GM11168 (cell line): ENCODE measurements at regions not wholly inside any gene's neighbourhood (a gene's known extent, or its start where the extent isn't known, plus 50 kb on each side); places are given as distances from the start of the nearest gene placed in this dataset.
"Not testable (repeated sequence)": the region's sequence is repeated elsewhere in the genome, so short reads cannot be mapped to it uniquely, and the experiment has no call there.

ENCODE experiments used
- in situ Hi-C: fragments of 300-500 bp; cut with MboI; formaldehyde crosslinking; loops from one replicate; pipeline ENCODE4 v1.12.0; 2022; ENCODE audit warnings: low sequenced_read_pairs; ENCODE audit not compliant: unreplicated experiment

DNA sequence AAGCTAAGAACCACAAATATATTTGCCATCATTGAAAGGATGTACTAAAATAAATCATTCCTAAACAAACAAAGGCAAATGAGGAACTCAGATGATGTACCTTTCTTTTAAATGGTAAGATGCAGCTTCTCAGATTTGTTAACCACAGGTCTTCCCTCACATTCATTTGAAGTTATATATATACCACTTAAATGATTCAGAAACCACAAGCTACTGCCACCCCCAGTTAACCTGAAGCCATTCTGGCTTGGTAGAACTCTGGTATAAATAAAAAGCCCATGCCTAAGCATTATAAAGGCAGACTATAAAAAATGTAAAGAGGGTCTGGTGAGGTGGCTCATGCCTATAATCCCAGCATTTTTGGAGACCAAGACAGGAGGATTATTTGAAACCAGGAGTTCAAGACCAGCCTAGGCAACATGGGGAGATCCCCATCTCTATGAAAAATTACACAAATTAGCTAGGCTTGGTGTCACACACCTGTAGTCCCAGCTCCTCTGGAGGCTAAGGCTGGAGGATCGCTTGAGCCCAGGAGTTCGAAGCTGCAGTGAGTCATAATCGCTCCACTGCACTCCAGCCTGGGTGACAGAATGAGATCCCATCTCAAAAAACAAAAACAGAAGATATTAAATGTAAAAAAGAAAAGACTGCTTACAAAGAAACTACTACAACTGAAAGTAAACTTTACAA is 1185.3 kb downstream of the JRKL start:
- in situ Hi-C loops, result no loop called here

DNA sequence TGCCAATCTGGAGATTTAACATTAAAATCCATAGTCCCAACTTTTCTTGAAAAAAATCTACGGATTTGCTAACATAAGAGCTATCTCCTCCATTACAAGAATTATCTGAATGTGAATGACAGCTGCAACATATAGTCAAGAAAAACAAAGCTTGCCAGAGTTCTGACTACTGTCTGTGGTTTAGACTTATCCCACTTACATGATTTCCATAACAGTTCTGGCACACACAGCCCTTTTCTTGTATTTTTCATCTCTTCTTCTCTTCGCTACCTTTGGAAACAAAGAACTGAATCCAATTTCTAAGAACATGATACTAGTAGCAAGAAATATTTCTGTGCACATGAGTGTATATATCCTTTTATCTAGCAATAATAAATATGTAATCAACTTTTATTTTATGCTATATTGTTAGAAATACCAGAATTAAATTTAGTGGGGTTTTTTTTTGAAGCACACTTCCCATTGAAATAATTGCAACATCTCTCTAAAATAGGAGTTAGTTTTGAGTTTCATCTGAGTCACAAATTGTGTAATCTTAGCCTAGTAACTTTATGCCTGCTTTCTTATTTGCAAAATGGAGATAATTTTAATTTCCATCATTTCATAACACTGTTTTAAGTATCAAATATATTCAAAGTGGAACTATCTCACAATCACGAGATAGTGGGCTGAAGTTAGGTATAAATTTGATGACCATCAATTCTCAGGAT is 1217.6 kb downstream of the JRKL start:
- in situ Hi-C loops, result no loop called here

- in situ Hi-C loops, result no loop called here
These were observed 1220.2 kb downstream of the JRKL start for GRCh38 chr11:97610000-97610399.

- in situ Hi-C loops, result no loop called here
These were observed 1221.0 kb downstream of the JRKL start for GRCh38 chr11:97610854-97611253.

GRCh38 chr11:97611345-97611744 is 1221.5 kb downstream of the JRKL start:
- in situ Hi-C loops, result no loop called here

DNA sequence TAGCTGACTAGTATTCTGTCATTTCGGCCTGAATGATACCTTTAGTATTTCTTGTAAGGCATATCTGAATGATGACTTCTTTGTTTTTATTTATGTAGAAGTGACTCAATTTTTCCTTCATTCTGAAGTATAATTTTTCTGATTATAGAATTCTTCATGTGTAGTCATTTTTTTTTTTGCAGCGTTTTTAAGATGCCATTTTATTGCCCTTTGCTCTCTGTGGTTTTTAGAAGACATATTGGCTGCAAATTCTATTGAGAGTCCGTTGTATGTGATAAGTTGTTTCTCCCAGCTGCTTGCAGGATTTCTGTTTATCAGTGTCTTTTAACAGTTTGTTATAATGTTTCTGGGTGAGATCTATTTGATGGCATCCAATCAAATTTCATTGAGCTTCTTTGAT is 1224.8 kb downstream of the JRKL start:
- in situ Hi-C loops, result no loop called here

DNA sequence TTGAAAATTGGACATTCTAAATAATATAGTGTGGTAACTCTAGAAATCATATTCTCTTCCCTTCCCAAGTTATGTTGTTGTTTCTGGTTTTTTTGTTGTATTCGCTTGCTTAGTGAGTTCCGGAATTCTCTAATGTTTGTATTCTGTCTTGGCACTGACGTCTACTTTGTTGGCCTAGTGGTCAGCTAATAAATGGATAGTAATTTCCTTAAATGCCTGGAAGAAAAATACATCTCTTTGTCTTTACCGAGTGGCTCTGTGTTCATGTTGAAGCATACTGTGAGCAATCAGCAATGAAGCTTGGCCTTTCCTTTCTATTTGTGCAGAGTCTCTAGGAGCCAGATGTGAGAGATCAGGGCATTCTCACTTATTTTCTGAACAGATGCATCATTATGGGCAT is 1225.7 kb downstream of the JRKL start:
- in situ Hi-C loops, result no loop called here

DNA sequence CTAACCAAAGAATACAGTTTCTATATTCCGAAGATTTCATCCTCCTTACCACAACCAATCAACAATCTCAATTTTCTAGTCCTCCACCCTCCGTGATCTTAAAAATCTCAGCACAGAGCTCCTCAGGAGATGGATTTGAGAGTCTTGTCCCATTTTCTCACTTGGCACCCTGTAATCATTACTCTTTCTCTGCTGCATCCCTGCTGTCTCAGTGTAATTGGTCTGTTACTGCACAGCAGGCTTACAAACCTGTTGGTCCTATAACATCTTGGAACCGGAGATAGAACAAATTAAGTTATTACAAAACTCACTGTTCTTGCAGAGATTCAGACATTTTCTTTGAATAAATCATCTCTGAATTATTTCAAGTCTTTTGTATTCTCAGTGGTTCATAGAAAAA is 1227.2 kb downstream of the JRKL start:
- in situ Hi-C loops, result no loop called here

- in situ Hi-C loops, result no loop called here
These were observed 1230.2 kb downstream of the JRKL start for GRCh38 chr11:97620007-97620406.

DNA sequence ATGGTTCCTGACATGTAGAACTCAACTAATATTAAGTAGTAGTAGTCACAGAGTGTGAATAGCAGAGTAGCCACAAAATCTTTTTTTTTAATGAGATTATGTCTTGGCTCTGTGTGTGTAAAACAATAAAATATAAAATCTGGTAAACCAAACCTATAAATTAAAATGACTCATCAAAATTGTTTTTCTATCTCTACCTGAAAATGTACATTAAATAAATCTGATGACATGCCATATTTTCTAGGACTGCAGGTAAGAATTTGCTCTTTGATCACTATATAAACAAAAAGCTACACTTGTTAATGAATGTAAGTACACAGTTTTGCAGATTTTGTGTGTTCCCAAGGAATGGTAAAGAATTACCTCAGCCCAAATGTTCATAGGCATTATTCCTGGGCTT is 1231.5 kb downstream of the JRKL start:
- in situ Hi-C loops, result no loop called here

DNA sequence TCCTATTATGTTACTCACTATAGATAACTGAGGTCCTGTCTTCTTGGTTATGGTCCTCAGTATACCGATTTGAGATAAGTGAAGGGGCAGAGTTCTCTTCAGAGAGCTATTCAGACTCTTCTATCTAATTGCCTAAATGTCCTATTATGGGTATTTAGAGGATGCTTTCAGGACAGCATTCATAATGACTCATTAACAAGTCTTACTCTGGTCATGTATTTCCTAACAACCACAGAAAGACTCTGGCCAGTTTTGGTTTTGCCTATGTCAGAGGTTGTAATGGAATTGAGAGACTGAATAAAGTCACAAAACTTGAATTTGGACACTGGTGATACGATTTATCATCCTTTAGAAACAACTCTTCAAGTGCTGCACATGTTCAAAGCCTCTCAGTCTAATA is 1233.0 kb downstream of the JRKL start:
- in situ Hi-C loops, result no loop called here

DNA sequence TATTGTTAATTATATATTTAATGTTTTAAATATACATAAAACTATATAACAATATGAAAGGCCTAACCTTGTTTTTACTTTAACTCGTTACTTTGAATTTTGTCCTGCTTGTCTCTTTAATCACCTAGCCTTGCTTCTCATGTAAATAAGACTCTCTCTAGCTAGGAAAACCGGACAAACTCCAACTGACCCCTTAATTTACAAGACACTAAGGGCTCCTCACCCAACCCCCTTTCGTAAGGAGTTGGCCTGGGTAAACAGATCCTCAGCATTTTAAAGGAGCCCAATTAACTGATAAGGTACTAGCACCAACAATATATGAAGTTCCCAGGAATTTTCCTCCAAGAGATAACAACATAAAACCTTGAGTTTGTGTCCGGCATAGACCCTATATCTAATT is 1246.9 kb downstream of the JRKL start:
- in situ Hi-C loops, result not testable (repeated sequence)

- in situ Hi-C loops, result no loop called here
These were observed 1247.9 kb downstream of the JRKL start for GRCh38 chr11:97637701-97638100.

- in situ Hi-C loops, result no loop called here
These were observed 1248.9 kb downstream of the JRKL start for GRCh38 chr11:97638641-97639224.

GRCh38 chr11:97641988-97642387 is 1252.2 kb downstream of the JRKL start:
- in situ Hi-C loops, result no loop called here

DNA sequence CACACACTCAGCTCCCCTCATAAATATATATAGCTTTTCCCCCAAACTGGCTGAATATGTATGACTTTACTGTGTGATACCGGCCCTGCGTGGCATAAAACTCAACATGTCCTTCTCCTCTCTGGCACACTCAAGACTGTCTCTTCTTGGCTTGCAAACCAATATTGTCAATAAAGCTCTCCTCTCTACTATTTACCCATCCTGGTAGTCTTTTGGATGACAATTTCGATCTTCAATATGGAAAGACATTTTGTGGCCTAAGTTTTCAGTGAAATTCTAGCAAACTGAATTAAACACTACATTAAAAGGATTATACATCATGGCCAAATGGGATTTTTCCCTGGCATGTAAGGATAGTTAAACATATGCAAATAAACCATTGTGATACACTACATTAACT is 1255.9 kb downstream of the JRKL start:
- in situ Hi-C loops, result no loop called here

DNA sequence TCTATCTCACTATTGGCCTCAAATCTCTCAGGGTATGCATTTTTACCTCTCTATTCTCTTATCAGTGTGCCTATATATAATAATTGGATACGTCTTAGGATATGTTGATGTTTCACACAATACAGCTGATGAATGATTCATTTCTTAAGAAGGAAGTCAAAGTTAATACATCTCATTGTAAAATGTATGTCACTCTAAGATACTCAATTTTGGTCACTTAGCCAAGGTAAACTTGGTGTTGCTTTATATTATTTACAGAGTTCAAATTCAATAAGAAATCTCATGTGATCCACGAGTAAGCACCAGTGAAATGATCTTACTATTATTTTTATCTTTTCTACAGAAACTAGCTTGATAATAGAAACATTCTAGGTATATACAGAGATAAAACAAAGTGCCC is 1266.5 kb downstream of the JRKL start:
- in situ Hi-C loops, result no loop called here

- in situ Hi-C loops, result no loop called here
These were observed 1268.0 kb downstream of the JRKL start for GRCh38 chr11:97657852-97658251.

DNA sequence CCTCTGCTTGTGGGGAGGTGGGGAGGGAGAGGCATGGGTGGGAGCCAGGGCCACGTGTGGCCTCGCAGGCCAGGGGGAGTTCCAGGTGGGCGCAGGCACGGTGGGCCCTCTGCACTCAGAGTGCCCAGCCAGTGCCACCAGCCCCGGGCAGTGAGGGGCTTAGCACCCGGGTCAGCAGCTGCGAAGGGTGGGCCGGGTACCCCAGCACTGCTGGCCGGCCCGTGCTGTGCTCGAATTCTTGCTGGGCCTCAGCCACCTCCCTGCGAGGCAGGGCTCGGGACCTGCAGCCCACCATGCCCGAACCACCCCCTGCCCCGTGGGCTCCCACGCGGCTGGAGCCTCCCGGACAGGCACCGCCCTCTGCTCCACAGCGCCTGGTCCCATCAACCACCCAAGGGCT is 1277.2 kb downstream of the JRKL start:
- in situ Hi-C loops, result no loop called here

DNA sequence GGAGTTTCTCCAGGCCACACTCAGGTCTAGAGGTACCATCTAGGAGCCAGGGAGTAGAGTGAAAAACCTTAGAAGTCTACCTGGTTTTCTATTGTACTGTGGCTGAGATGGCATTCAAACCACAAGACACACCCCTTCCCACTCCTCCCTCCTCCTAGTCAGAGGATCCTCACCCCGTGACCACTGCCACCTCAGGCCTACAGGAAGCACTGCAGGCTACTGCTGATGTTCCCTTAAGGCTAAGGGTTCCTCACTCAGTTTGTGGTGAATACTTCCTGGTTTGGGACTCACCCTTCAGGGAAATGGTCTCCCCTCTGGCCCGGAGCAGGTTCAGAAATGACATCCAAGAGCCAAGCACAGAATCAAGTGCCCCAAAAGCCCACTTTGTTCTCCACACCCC is 1293.9 kb downstream of the JRKL start:
- in situ Hi-C loops, result no loop called here

DNA sequence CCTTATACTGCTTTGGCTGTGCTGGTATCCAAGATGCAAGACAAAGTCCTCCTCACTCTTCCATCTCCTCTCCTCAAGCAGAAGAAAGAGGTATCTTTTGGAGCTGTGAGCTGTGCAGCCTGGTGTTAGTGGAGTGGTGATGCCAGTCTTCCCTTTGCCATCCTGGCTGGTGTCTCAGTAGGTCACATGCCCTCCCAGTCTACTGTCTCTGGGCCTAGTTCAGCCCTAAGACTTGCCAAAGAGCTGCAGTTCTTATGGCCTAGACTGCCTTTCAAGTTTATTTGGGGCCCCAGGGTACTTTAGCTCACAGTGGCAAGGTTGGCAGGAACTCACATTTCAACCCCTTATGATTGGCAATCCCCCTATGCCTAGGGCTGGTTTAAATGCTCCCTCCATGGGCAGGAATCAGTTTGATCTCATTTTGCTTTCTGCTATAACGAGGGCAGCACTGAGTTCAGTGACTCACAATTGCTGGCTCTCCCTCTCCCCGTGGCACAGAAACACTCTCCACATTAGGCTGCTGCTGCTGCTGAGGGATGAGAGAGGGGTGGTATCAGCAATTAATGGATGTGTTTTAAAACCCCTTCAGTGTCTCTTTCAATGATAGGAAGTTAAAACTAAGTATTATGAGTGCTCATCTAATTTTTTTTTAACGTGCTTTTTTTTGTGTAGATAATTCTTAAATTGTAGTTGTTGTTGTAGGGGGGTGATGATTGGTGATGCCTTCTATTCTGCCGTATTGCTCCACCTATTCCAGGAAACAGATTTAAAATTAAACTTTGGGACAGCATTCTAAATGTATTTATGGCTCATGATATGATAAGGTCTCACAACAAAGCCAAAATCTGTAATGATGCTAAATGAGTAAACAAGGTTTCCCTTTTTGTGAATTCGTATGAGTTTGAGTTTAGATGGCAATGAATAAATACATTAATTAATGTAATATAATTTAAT is 1295.0 kb downstream of the JRKL start:
- in situ Hi-C loops, result no loop called here
